Epithelial cell of esophagus (primary cell): ENCODE measurements at regions not wholly inside any gene's neighbourhood (a gene's known extent, or its start where the extent isn't known, plus 50 kb on each side); places are given as distances from the start of the nearest gene placed in this dataset.

Experiments
- DNase-seq: peaks from one replicate; pipeline ENCODE4 v3.0.0; 2010; ENCODE audit warnings: low read depth
- H3K4me3 ChIP-seq: 2 replicates; pipeline ENCODE4 v1.5.1; 2011; ENCODE audit warnings: mild to moderate bottlenecking, low read length, control low read depth
- CTCF ChIP-seq: IDR thresholded peaks from 2 replicates; pipeline ENCODE4 v1.5.1; 2011; ENCODE audit warnings: low read depth, mild to moderate bottlenecking, low read length, control low read depth, inconsistent platforms; ENCODE audit not compliant: insufficient read depth; ENCODE audit errors: missing control alignments

DNA sequence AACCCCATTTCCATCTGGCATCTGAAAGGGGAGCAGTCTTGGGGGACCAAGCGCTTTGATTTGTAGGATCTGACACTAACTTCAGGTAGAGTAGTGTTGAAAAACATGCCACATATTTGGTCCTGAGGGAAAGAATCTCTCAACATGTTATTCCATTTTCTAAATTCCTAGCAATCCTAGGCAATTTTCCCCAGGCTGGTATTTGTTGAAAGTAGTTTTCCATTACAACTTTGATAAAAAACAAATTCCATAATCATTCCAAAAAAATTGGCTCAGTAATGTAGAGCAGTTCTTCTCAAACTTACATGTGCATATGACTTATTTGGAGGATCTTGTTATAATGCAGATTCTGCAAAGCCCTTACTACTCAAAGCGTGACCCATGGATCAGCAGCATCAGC is 477.9 kb downstream of the ACTL7B start:
- no peak for DNase-seq
- no peak overlapping the region for H3K4me3 ChIP-seq
- no peak for TF ChIP-seq CTCF

- TF ChIP-seq CTCF: no peak
- DNase-seq: peak; percentile 5
- H3K4me3 ChIP-seq: no peak overlapping the region
These were observed 478.4 kb downstream of the ACTL7B start for GRCh38 chr9:108377382-108377781.

DNA sequence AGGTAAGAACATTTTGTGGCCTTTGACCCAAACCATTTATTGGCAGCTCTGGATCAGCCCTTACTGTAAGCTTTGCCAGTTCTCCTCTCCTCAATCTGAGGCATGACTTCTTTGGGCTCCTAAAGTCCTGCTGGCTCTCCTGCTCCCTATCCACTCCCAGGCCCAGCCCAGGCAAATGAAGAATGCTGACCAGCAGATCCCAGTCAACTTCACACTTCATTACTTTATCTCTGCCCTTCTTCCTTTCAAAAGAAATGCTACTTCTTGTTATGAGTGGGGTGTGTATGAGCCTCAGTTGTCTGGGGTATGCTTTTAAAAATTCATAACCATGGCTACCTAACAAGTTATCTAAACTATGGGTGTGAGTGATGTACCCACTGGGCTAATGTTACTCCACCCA is 479.6 kb downstream of the ACTL7B start:
- DNase-seq: no peak
- TF ChIP-seq CTCF: no peak
- H3K4me3 ChIP-seq: no peak overlapping the region

- TF ChIP-seq CTCF: no peak
- peak; percentile 68 for DNase-seq
- H3K4me3 ChIP-seq: no peak overlapping the region
These were observed 481.2 kb downstream of the ACTL7B start for GRCh38 chr9:108374626-108375025.

GRCh38 chr9:108367188-108367587 is 488.6 kb downstream of the ACTL7B start:
- H3K4me3 ChIP-seq: no peak overlapping the region
- DNase-seq: no peak
- TF ChIP-seq CTCF: no peak

- DNase-seq: no peak
- no peak for TF ChIP-seq CTCF
- H3K4me3 ChIP-seq: no peak overlapping the region
These were observed 492.5 kb downstream of the ACTL7B start for GRCh38 chr9:108363311-108363710.

DNA sequence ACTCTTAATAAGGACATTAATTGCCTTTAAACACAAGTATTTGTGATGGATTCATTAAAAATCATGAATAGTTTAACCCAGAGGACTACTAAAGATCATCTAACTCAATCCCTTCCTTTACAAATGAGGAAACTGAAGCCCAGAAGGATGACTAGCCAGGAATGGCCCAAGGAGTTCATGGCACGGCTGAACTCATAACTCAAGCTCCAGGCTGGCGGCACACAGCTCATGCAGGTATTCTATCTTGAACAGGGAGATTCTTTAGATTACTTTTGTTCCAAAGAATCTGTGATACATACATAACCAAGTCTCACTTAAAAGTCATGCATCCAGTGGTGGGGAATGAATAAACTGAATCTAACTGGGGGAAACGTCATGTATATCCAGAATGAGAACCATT is 495.5 kb downstream of the ACTL7B start:
- H3K4me3 ChIP-seq: no peak overlapping the region
- TF ChIP-seq CTCF: no peak
- no peak for DNase-seq
